ENCODE measurements at regions not wholly inside any gene's neighbourhood (a gene's known extent, or its start where the extent isn't known, plus 50 kb on each side); places are given as distances from the start of the nearest gene placed in this dataset.

DNA sequence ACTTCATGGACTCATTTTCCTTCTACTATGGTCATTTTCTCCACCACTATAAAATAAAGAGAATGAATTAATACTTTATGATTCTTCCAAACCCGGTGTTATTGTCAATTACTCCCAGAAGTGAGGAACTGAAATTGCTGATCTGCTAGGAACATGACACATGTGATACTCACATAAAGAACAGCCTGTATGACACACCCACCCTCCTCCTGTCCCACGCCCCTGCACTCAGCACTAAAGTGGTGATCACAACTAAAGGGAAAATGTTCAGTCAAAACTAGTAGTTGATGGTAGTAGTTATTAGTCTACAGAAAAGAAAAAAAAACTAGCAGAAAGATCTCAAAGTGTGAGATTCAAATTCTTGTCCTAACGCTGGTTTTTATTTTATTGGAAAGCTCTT lies 1508.3 kb downstream of the RAPGEF2 start:
- TF ChIP-seq, protein P1, sequence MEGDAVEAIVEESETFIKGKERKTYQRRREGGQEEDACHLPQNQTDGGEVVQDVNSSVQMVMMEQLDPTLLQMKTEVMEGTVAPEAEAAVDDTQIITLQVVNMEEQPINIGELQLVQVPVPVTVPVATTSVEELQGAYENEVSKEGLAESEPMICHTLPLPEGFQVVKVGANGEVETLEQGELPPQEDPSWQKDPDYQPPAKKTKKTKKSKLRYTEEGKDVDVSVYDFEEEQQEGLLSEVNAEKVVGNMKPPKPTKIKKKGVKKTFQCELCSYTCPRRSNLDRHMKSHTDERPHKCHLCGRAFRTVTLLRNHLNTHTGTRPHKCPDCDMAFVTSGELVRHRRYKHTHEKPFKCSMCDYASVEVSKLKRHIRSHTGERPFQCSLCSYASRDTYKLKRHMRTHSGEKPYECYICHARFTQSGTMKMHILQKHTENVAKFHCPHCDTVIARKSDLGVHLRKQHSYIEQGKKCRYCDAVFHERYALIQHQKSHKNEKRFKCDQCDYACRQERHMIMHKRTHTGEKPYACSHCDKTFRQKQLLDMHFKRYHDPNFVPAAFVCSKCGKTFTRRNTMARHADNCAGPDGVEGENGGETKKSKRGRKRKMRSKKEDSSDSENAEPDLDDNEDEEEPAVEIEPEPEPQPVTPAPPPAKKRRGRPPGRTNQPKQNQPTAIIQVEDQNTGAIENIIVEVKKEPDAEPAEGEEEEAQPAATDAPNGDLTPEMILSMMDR (conservative IDR thresholded peaks at IDR 0.05): no peak
- no peak overlapping the region for H3K27ac ChIP-seq

DNA sequence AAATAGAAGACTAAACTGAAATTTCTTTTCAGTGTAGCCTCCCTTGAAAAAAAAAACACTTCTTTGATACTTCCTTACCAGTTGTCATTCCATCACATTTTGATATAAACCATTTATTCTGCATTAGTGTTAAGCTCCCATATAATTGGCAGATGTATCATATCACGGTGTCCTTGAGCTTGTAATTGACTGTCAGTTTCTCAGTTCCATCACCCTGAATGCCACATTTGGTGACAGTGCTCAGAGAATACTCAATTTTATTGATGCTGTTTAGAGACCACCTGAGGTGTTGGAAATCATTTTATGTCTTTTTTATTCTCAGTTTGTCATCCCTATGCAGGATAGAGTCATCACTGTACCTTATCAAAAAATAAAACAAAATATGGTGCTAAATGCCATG lies 1528.2 kb downstream of the RAPGEF2 start:
- H3K27ac ChIP-seq: no peak overlapping the region
- TF ChIP-seq, protein P1 (conservative IDR thresholded peaks at IDR 0.05): no peak

DNA sequence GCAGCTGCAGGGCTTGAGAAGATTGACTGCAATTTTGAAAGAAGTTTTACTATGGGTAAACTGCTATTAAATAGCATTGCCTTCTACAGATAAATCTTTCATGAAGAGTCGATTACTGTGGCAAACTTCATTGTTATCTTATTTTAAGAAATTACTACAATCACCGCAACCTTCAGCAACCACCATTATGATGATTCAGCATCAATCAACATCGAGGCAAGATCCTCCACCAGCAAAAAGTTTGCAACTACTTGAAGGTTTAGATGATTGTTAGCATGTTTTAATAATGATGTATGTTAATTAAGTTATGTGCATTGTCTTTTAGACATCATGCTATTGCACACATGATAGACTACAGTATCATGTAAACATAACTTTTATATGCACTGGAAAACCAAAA lies 1511.0 kb downstream of the FSTL5 start:
- TF ChIP-seq, protein P1 (conservative IDR thresholded peaks at IDR 0.05): no peak
- no peak overlapping the region for H3K27ac ChIP-seq

DNA sequence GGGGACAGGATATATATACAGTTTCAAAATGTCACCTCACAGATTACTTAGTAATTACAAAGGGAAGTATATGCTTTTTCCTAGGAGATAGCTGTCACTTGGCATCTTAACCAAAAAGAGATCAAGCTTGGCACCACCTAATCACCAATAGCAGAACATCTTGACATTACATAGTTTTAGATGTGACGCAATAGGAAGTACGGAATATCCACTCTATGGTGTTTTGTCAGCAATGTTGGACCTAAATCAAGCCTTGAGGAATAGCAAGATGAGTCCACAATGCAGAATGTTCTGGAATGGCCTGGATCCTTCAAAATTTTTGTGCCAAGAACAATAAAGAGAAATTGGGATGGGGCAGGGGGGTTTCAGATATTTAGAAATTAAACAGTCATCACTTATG lies 1488.2 kb downstream of the FSTL5 start:
- TF ChIP-seq, protein P1 (conservative IDR thresholded peaks at IDR 0.05): no peak

DNA sequence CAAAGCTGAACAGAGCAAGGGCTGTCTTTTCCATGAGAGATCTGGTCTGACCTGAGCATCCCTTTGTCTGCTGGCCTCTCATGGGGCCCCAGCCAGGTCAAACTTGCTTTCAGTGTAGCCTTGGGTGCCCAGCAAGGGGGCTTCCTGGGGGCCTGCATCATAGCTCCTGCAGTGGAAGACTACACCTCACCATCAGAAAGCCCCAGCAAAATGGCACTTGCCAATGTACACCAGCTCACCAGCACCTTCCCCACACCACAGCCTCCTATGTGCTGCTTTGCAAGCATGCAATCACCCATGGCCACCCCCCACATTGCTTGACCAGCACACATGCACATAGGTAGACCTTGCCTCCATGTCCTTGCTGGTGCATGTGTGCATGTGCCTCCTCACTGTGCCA lies 1478.1 kb downstream of the FSTL5 start:
- H3K27ac ChIP-seq: no peak overlapping the region
- TF ChIP-seq, protein P1 (conservative IDR thresholded peaks at IDR 0.05): no peak

More for the DNA sequence above, 1488.2 kb downstream of the FSTL5 start:
- H3K27ac ChIP-seq: no peak overlapping the region

DNA sequence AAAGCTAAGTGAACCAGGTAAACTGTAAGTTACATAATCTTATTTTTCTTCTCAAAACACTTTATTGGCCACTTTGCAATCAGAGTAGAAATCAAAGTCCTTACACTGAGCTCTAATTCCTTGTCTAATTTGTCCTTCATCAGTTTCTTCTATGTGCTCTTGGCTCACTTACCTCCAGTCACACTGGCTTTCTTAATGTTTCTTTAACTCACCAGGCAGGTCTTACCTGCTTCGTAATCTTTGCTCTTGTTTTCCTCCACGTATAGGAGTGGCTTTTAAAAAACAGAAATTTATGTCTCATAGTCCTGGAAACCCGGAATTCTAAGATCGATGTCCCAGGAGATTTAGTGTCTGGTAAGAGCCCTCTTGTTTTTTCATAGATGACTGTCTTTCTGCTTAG lies 1462.1 kb downstream of the FSTL5 start:
- H3K27ac ChIP-seq: no peak overlapping the region
- TF ChIP-seq, protein P1 (conservative IDR thresholded peaks at IDR 0.05): no peak

DNA sequence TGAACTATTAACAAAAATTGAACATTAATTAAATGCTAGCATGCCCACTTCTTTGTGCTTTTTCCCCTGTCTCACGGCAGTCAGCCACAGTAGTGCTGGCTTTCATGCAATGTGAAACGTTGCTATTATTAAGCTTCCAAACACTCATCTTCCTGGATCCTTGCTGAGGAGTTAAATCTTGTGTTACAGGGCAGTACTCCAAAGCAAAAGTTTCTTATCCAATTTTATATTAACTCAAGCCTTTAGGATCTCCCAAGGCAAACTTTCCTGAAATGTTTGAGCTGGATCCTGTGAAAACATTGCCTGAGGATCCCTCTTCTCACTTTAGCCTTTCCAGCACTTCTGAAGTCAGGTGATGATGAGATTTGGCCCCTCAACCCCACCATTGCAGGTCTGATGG lies 1454.8 kb downstream of the FSTL5 start:
- TF ChIP-seq, protein P1 (conservative IDR thresholded peaks at IDR 0.05): no peak
- no peak overlapping the region for H3K27ac ChIP-seq

DNA sequence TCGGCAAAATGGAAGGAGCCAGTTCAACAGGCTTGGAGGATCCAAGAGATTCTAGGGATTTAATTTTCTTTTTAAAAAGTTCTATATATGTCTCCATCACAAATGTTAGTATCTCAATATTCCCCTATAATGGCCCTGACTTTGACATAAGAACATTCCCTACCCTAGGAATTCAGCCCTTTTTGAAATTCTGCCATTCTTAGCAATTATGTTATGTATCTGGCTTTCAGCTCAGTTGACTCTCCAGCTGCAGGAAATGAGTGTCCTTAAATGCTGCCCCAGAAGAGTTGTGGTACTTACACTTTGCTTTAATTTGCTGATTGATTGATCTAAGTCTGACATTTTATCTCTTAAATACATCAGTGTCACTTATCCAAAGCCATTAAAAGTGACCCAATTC lies 1454.3 kb downstream of the FSTL5 start:
- H3K27ac ChIP-seq: no peak overlapping the region
- TF ChIP-seq, protein P1 (conservative IDR thresholded peaks at IDR 0.05): no peak
